BLaER1 (cell line): ENCODE measurements at regions not wholly inside any gene's neighbourhood (a gene's known extent, or its start where the extent isn't known, plus 50 kb on each side); places are given as distances from the start of the nearest gene placed in this dataset.

Experiments
- H3K27ac ChIP-seq: shearing (Covaris generic); formaldehyde crosslinking; 2 replicates; pipeline ENCODE4 v1.8.1; 2022
- H3K27me3 ChIP-seq: shearing (Covaris generic); formaldehyde crosslinking; 2 replicates; pipeline ENCODE4 v1.8.1; 2022
- H3K36me3 ChIP-seq: shearing (Covaris generic); formaldehyde crosslinking; 2 replicates; pipeline ENCODE4 v1.8.1; 2022
- H3K4me1 ChIP-seq: shearing (Covaris generic); formaldehyde crosslinking; 2 replicates; pipeline ENCODE4 v1.8.1; 2022
- H3K4me2 ChIP-seq: shearing (Covaris generic); formaldehyde crosslinking; 2 replicates; pipeline ENCODE4 v1.8.1; 2022
- H3K4me3 ChIP-seq: shearing (Covaris generic); formaldehyde crosslinking; 2 replicates; pipeline ENCODE4 v1.8.1; 2022
- H3K9ac ChIP-seq: shearing (Covaris generic); formaldehyde crosslinking; 2 replicates; pipeline ENCODE4 v1.8.1; 2022
- H3K9me3 ChIP-seq: shearing (Covaris generic); formaldehyde crosslinking; 2 replicates; pipeline ENCODE4 v1.8.1; 2022
- H4K20me1 ChIP-seq: shearing (Covaris generic); formaldehyde crosslinking; 2 replicates; pipeline ENCODE4 v1.8.1; 2022
- Cebpa-rat ChIP-seq: shearing (Covaris generic); IDR thresholded peaks from 2 replicates; pipeline ENCODE4 v1.8.1; 2022

GRCh38 chr2:238589591-238590460 lies 163.1 kb downstream of the ASB1 start:
- Histone ChIP-seq H3K9me3 (no peaks in the 10 kb centered on the region), H3K9ac (no peak overlapping the region), H3K4me3 (no peak overlapping the region), H3K4me2 (no peak overlapping the region), H4K20me1 (no peaks in the 10 kb centered on the region), H3K36me3 (no peaks in the 10 kb centered on the region), H3K27ac (no peak overlapping the region), H3K4me1 (peaks cover 24% of the 10 kb centered on the region), H3K27me3 (no peaks in the 10 kb centered on the region)
- no peak for TF ChIP-seq Cebpa-rat

DNA sequence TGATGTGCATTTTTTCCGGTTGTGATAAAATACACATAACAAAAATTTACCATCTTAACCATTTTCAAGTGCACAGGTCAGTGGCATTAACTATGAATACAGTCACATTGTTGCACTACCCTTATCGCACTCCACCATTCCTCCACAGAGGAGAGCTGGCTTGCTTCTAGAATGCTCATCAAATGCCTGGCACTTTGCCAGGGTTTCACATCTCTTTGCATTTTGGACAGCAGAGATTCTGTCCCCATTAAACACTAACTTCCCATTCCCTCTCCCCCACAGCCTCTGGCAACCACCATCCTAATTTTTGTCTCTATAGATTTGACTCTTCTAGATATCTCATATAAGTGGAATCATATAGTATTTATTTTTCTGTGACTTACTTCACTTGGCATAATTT lies 165.0 kb downstream of the ASB1 start:
- H3K4me3 ChIP-seq, result no peak overlapping the region
- H3K4me2 ChIP-seq, result no peak overlapping the region
- TF ChIP-seq Cebpa-rat, result no peak
- H3K36me3 ChIP-seq, result no peaks in the 10 kb centered on the region
- no peaks in the 10 kb centered on the region for H3K9me3 ChIP-seq
- no peak overlapping the region for H3K9ac ChIP-seq
- H4K20me1 ChIP-seq, result no peaks in the 10 kb centered on the region
- H3K27ac ChIP-seq, result no peak overlapping the region
- peaks cover 5% of the 10 kb centered on the region for H3K4me1 ChIP-seq
- H3K27me3 ChIP-seq, result no peaks in the 10 kb centered on the region

DNA sequence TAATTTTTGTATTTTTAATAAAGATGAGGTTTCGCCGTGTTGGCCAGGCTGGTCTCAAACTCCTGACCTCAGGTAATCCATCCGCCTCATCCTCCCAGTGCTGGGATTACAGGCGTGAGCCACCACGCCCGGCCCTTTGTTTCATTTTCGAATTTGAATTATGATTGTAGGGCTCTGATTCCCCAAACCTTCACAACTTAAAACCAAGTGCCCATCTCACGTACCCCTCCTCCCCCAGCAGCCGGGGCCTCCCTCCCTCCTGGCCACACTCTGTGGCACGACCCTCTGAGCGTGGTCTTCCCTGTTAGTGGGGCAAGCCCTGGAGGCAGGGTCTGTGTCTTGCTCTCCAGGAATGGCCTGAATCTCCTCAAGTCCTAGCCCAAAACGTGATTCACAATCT lies 166.5 kb downstream of the ASB1 start:
- Histone ChIP-seq H3K9me3 (no peaks in the 10 kb centered on the region), H3K36me3 (no peaks in the 10 kb centered on the region), H3K27ac (no peak overlapping the region), H3K9ac (no peak overlapping the region), H3K27me3 (no peaks in the 10 kb centered on the region), H3K4me1 (peaks cover 8% of the 10 kb centered on the region; the same call in 1 of the 2 replicates), H3K4me2 (no peak overlapping the region), H3K4me3 (no peak overlapping the region), H4K20me1 (no peaks in the 10 kb centered on the region)
- no peak for TF ChIP-seq Cebpa-rat

DNA sequence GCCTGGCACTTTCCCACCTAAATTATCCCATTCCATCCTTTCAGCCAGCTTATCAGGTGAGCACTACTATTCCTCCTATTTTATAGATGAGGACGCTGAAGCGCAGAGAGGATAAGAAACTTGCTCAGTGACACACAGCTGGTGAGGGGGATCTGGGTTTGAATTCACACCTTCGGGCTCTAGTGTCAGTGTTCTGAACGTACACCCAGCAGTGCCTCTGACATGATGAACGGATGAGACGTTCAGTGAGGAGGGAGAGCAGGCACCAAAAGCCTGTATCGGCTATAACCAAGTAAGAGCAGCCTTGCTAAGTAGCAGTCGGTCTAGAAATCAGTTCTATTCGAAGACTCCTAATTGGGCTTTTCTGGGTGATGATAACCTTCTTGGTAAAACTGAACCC lies 167.0 kb downstream of the ASB1 start:
- Histone ChIP-seq H3K27ac (no peak overlapping the region), H3K4me2 (no peak overlapping the region), H3K9ac (no peak overlapping the region), H3K9me3 (no peaks in the 10 kb centered on the region), H3K4me1 (peaks cover 8% of the 10 kb centered on the region; the same call in 1 of the 2 replicates), H4K20me1 (no peaks in the 10 kb centered on the region), H3K36me3 (no peaks in the 10 kb centered on the region), H3K27me3 (no peaks in the 10 kb centered on the region), H3K4me3 (no peak overlapping the region)
- TF ChIP-seq Cebpa-rat, result no peak

- Histone ChIP-seq H3K4me3 (no peak overlapping the region), H3K4me2 (no peak overlapping the region), H3K36me3 (no peaks in the 10 kb centered on the region), H3K4me1 (peaks cover 8% of the 10 kb centered on the region; the same call in 1 of the 2 replicates), H3K27me3 (no peaks in the 10 kb centered on the region), H4K20me1 (no peaks in the 10 kb centered on the region), H3K9me3 (no peaks in the 10 kb centered on the region), H3K27ac (no peak overlapping the region), H3K9ac (no peak overlapping the region)
- no peak for TF ChIP-seq Cebpa-rat
Measured at GRCh38 chr2:238594796-238595749, 168.3 kb downstream of the ASB1 start.

DNA sequence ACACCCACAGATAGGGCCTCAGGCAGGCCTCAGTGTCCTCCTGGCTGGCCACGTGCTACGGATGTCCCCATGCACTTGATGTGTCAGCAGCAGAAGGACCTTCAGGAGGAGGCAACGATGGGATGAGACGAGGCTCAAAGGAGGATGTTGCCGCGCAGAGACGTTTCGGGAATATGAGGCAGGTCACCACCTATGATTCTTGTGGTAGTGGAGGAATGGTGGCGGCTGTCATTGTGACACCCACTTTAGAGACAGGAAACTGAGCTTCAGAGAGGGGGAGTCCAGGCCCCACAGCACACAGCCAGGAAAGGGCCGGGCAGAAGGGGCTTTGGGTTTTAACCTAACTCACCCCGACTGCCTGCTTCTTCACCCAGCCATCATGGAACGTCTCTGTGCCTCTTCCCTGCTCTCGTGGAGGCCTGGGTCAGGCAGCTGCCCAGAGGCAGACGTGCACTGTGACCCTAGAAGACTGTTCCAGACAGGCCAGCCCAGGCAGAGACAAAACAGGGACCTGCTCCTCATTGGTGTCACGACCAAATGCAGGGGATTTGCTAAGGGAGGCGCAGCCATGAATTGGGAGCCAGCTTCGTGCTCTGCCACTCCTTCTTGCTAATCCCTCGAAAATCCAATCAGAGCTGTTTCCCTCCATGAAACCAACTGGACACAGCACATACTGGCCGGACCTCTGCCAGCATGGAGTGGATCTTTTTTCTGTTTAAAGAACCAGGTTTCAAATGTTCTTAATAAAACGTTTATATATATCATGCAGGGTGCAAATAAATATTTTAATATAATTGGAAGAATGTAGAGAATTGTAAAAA lies 169.2 kb downstream of the ASB1 start:
- no peaks in the 10 kb centered on the region for H3K27me3 ChIP-seq
- no peak overlapping the region for H3K4me2 ChIP-seq
- no peak overlapping the region for H3K9ac ChIP-seq
- peaks cover 3% of the 10 kb centered on the region; the same call in 1 of the 2 replicates for H3K9me3 ChIP-seq
- TF ChIP-seq Cebpa-rat, result no peak
- no peaks in the 10 kb centered on the region for H4K20me1 ChIP-seq
- no peak overlapping the region for H3K27ac ChIP-seq
- H3K36me3 ChIP-seq, result no peaks in the 10 kb centered on the region
- H3K4me3 ChIP-seq, result no peak overlapping the region
- H3K4me1 ChIP-seq, result peaks cover 8% of the 10 kb centered on the region; the same call in 1 of the 2 replicates

DNA sequence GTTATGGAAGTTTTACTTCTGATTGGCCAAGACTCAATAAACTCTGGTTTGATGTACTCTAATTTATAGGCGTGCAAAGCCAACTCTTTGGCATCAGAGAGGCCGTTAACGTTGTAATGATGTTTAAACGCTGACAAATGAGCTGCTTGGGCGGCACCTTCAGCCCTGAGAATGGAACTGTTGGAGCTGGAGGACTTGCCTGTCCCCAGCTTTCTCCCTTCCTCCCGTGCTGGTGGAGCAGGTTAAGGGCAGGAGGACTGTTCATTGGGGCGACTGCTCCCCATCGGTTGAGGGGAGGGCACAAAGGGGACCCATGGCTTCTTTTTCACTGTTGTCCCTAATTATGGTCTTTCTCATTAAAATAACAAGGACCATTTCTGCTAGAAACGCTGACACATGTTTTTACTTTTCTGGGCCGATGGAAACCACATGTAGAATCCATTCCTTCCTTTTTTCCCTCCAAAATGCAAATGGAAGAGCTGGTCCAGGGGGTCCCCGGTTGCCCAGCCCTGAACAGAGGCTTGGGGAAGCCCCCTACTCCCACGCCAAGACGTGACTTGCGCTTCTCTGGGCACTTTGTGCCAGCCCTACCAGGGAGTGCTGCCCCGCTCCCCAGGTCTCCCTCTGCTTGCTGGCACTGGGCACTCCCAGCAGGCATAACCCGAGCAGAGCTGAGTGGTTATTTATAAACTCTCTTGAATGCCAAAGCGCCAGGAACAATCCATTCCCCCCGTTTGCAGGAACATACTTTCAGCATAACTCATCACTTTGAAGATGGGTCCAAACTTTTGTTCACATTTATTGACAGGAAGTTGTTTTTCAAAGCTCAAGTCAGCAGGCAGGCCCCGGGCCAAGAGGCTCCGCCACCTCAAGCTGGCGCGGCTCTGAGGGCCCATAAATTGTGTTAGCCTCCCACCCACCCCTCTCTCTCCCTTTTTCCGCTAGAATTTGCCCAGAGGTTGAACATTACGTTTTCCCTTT lies 170.1 kb downstream of the ASB1 start:
- Histone ChIP-seq H3K4me2 (no peak overlapping the region), H3K9ac (no peak overlapping the region), H3K36me3 (no peaks in the 10 kb centered on the region), H3K27ac (no peak overlapping the region), H4K20me1 (no peaks in the 10 kb centered on the region), H3K27me3 (no peaks in the 10 kb centered on the region), H3K4me1 (peaks cover 8% of the 10 kb centered on the region; the same call in 1 of the 2 replicates), H3K4me3 (no peak overlapping the region), H3K9me3 (peaks cover 9% of the 10 kb centered on the region; the same call in 1 of the 2 replicates)
- TF ChIP-seq Cebpa-rat, result no peak

GRCh38 chr2:238597638-238598528 lies 171.2 kb downstream of the ASB1 start:
- no peaks in the 10 kb centered on the region for H3K36me3 ChIP-seq
- H3K4me1 ChIP-seq, result peaks cover 16% of the 10 kb centered on the region
- peaks cover 12% of the 10 kb centered on the region; the same call in 1 of the 2 replicates for H3K9me3 ChIP-seq
- no peaks in the 10 kb centered on the region for H3K27me3 ChIP-seq
- no peaks in the 10 kb centered on the region for H4K20me1 ChIP-seq
- H3K27ac ChIP-seq, result no peak overlapping the region
- H3K4me2 ChIP-seq, result no peak overlapping the region
- TF ChIP-seq Cebpa-rat, result no peak
- H3K4me3 ChIP-seq, result no peak overlapping the region
- H3K9ac ChIP-seq, result no peak overlapping the region
